HepG2 (cell line): ENCODE measurements at regions not wholly inside any gene's neighbourhood (a gene's known extent, or its start where the extent isn't known, plus 50 kb on each side); places are given as distances from the start of the nearest gene placed in this dataset.

Source experiments
- CTCF ChIP-seq: sonication (generic); formaldehyde crosslinking; IDR thresholded peaks from 2 replicates; pipeline ENCODE4 v1.5.0; 2020; ENCODE audit warnings: mild to moderate bottlenecking, missing genetic modification reagents, moderate library complexity
- MXI1 ChIP-seq: IDR thresholded peaks from 3 replicates; pipeline ENCODE4 v1.6.1; 2012; ENCODE audit warnings: low read depth, low read length, inconsistent platforms, borderline replicate concordance
- POLR2A ChIP-seq, 2 experiments: IDR thresholded peaks; 2 replicates each; pipeline ENCODE4 v1.6.1; 2011; ENCODE audit warnings: low read depth in 2 of 2, low read length in 2 of 2, mild to moderate bottlenecking in 1 of 2, moderate library complexity in 1 of 2; ENCODE audit not compliant: insufficient read depth in 1 of 2
- PPARG ChIP-seq: conservative IDR thresholded peaks from 2 replicates; pipeline ENCODE4 v1.6.1; 2016; ENCODE audit warnings: missing biosample characterization, missing genetic modification reagents
- SETDB1 ChIP-seq: sonication (generic); formaldehyde crosslinking; IDR thresholded peaks from 2 replicates; pipeline ENCODE4 v1.5.1; 2020; ENCODE audit warnings: missing genetic modification reagents, mild to moderate bottlenecking, borderline replicate concordance
- TCF12 ChIP-seq, 2 experiments: fragments of 450-650 bp in 1 of 2; sonication (generic) in 1 of 2; formaldehyde crosslinking in 1 of 2; IDR thresholded peaks; 2 replicates each; pipeline versions ENCODE4 v1.6.1 to v1.8.0; 2017 to 2022; ENCODE audit warnings: antibody characterized with exemption in 1 of 2, mild to moderate bottlenecking in 1 of 2, missing genetic modification reagents in 1 of 2, moderate library complexity in 1 of 2
- ZHX1 ChIP-seq: sonication (generic); formaldehyde crosslinking; IDR thresholded peaks from 2 replicates; pipeline ENCODE4 v1.8.1; 2022; ENCODE audit warnings: low read depth, mild to moderate bottlenecking, missing genetic modification reagents
- ZNF138 ChIP-seq: sonication (generic); formaldehyde crosslinking; IDR thresholded peaks from 2 replicates; pipeline ENCODE4 v1.5.0; 2020; ENCODE audit warnings: mild to moderate bottlenecking, low read depth, missing genetic modification reagents
- ZNF235 ChIP-seq: sonication (generic); formaldehyde crosslinking; IDR thresholded peaks from 2 replicates; pipeline ENCODE4 v1.8.1; 2023; ENCODE audit warnings: mild to moderate bottlenecking, missing genetic modification reagents, borderline replicate concordance
- ZNF607 ChIP-seq: sonication (generic); formaldehyde crosslinking; IDR thresholded peaks from 2 replicates; pipeline ENCODE4 v1.5.1; 2020; ENCODE audit warnings: missing genetic modification reagents, mild to moderate bottlenecking, borderline replicate concordance

GRCh38 chr3:148591525-148591924 is 106.2 kb upstream of the AGTR1 start:
- TF ChIP-seq ZNF607 (CRISPR knock-in tag) (no peak), POLR2A (IDR thresholded peaks at IDR 0.05; ENCODE audit: insufficient read depth in 1 of 2, low read depth in 2 of 2, low read length in 2 of 2) (no peak), CTCF (CRISPR knock-in tag) (no peak), TCF12 (IDR thresholded peaks at IDR 0.05) (no peak), TCF12 (CRISPR knock-in tag; IDR thresholded peaks at IDR 0.05) (no peak), ZNF235 (no peak), MXI1 (no peak), SETDB1 (CRISPR knock-in tag) (no peak), ZHX1 (no peak), ZNF138 (CRISPR knock-in tag) (no peak), PPARG (CRISPR knock-in tag) (no peak)
